H1 (cell line): ENCODE measurements at regions not wholly inside any gene's neighbourhood (a gene's known extent, or its start where the extent isn't known, plus 50 kb on each side); places are given as distances from the start of the nearest gene placed in this dataset.

ENCODE experiments used
- CTCF ChIA-PET: fragments of 300-600 bp; sonication (Branson Sonifier 250); formaldehyde crosslinking; loops from one replicate; lab custom pipeline; 2021; ENCODE audit not compliant: partially characterized antibody; lab: Charles Lee
- POLR2A ChIA-PET: fragments of 300-600 bp; sonication (Branson Sonifier 250); formaldehyde crosslinking; loops from one replicate; lab custom pipeline; 2021; ENCODE audit warnings: inconsistent platforms; ENCODE audit not compliant: partially characterized antibody; lab: Charles Lee
- DNase-seq, 2 experiments: peaks; one replicate each; pipeline versions ENCODE4 v3.0.0 to v3.0.0-alpha.2; 2010 to 2022; ENCODE audit warnings: low spot score in 2 of 2, low read depth in 1 of 2, mixed read lengths in 1 of 2
- FAIRE-seq: peaks from 2 replicates; lab custom pipeline; 2011; peaks lifted over from hg19 to GRCh38; lab: Jason Lieb, UNC
- H2AFZ ChIP-seq: 2 replicates; pipeline ENCODE4 v1.8.1; 2012; ENCODE audit warnings: low read length, inconsistent platforms
- H2AK5ac ChIP-seq: 2 replicates; pipeline ENCODE4 v1.6.1; 2013; ENCODE audit warnings: low read depth, low read length
- H2BK120ac ChIP-seq: replicated peaks from 2 replicates; pipeline ENCODE3; 2013; ENCODE audit warnings: low read depth, low read length, inconsistent platforms
- H2BK12ac ChIP-seq: 2 replicates; pipeline ENCODE4 v1.6.1; 2013; ENCODE audit warnings: low read depth, low read length
- H2BK15ac ChIP-seq: 2 replicates; pipeline ENCODE4 v1.6.1; 2013; ENCODE audit warnings: low read length
- H2BK20ac ChIP-seq: 2 replicates; pipeline ENCODE4 v1.6.1; 2013; ENCODE audit warnings: low read length
- H2BK5ac ChIP-seq: 2 replicates; pipeline ENCODE4 v1.6.1; 2013; ENCODE audit warnings: low read depth, low read length
- H3K14ac ChIP-seq: 2 replicates; pipeline ENCODE4 v1.6.1; 2013; ENCODE audit warnings: inconsistent platforms; ENCODE audit not compliant: insufficient read length
- H3K18ac ChIP-seq: 2 replicates; pipeline ENCODE4 v1.6.1; 2013; ENCODE audit warnings: low read length; ENCODE audit errors: extremely low read depth
- H3K23ac ChIP-seq: 2 replicates; pipeline ENCODE4 v1.6.1; 2013; ENCODE audit warnings: inconsistent platforms; ENCODE audit not compliant: insufficient read length
- H3K23me2 ChIP-seq: 2 replicates; pipeline ENCODE4 v1.6.1; 2013; ENCODE audit warnings: low read depth, low read length
- H3K27ac ChIP-seq: 2 replicates; pipeline ENCODE4 v1.6.1; 2011; ENCODE audit warnings: low read depth, low read length, inconsistent platforms
- H3K27me3 ChIP-seq, 4 experiments: replicated peaks in 1 of 4; 1 replicate in 1 of 4; 2 replicates in 3 of 4; pipeline versions ENCODE4 v1.6.1 to v1.8.1; 2011 to 2013; ENCODE audit warnings: low read length in 3 of 4, mild to moderate bottlenecking in 3 of 4, inconsistent platforms in 2 of 4, mixed read lengths in 2 of 4, moderate library complexity in 1 of 4; ENCODE audit not compliant: control insufficient read depth in 3 of 4, insufficient read depth in 3 of 4; ENCODE audit errors: extremely low read depth in 1 of 4
- H3K36me3 ChIP-seq, 4 experiments: 2 replicates each; pipeline versions ENCODE4 v1.6.1 to v1.8.1; 2011 to 2013; ENCODE audit warnings: mild to moderate bottlenecking in 4 of 4, low read length in 3 of 4, moderate library complexity in 2 of 4, control low read depth in 1 of 4, inconsistent platforms in 1 of 4; ENCODE audit not compliant: insufficient read depth in 4 of 4, control insufficient read depth in 2 of 4
- H3K4ac ChIP-seq: replicated peaks from 2 replicates; pipeline ENCODE3; 2013; ENCODE audit warnings: low read length, low read depth, mixed read lengths, inconsistent platforms; ENCODE audit not compliant: insufficient read length
- H3K4me1 ChIP-seq, 4 experiments: replicated peaks in 1 of 4; 1 replicate in 1 of 4; 2 replicates in 3 of 4; pipeline versions ENCODE4 v1.6.1 to v1.8.1; 2011 to 2013; ENCODE audit warnings: low read length in 3 of 4, inconsistent platforms in 2 of 4, mixed read lengths in 1 of 4; ENCODE audit not compliant: insufficient read depth in 4 of 4, control insufficient read depth in 3 of 4
- H3K4me2 ChIP-seq, 2 experiments: 2 replicates each; pipeline versions ENCODE4 v1.6.1 to v1.8.1; 2011 to 2013; ENCODE audit warnings: low read depth in 2 of 2, low read length in 2 of 2, control low read depth in 1 of 2, inconsistent platforms in 1 of 2, mild to moderate bottlenecking in 1 of 2; ENCODE audit not compliant: insufficient read depth in 1 of 2
- H3K4me3 ChIP-seq, 4 experiments: fragments of 200-600, 300-600 bp in 1 of 4; sonication (generic), shearing (Covaris generic), sonication (Bioruptor Twin) in 1 of 4; 2 replicates each; pipeline versions ENCODE4 v1.5.1 to v1.8.1; 2011 to 2016; ENCODE audit warnings: low read length in 4 of 4, low read depth in 3 of 4, control low read depth in 2 of 4, inconsistent platforms in 2 of 4, mild to moderate bottlenecking in 2 of 4, mixed read lengths in 1 of 4, moderate library complexity in 1 of 4; ENCODE audit not compliant: insufficient read depth in 2 of 4; ENCODE audit errors: extremely low read depth in 1 of 4
- H3K56ac ChIP-seq: replicated peaks from 2 replicates; pipeline ENCODE3; 2013; ENCODE audit warnings: low read depth, mild to moderate bottlenecking, mixed read lengths, low read length, inconsistent platforms; ENCODE audit not compliant: insufficient read length
- H3K79me1 ChIP-seq: 2 replicates; pipeline ENCODE4 v1.6.1; 2013; ENCODE audit warnings: low read depth, low read length, control low read depth
- H3K79me2 ChIP-seq, 2 experiments: 2 replicates each; pipeline versions ENCODE4 v1.6.1 to v1.8.1; 2012 to 2013; ENCODE audit warnings: low read length in 2 of 2, mild to moderate bottlenecking in 2 of 2, inconsistent platforms in 1 of 2; ENCODE audit not compliant: insufficient read depth in 2 of 2, control insufficient read depth in 1 of 2
- H3K9ac ChIP-seq, 4 experiments: replicated peaks in 1 of 4; 1 replicate in 1 of 4; 2 replicates in 3 of 4; pipeline versions ENCODE4 v1.6.1 to v1.8.1; 2011 to 2013; ENCODE audit warnings: low read depth in 3 of 4, low read length in 3 of 4, control low read depth in 2 of 4, mild to moderate bottlenecking in 2 of 4, moderate library complexity in 2 of 4, inconsistent platforms in 1 of 4; ENCODE audit errors: extremely low read depth in 1 of 4
- H3K9me3 ChIP-seq, 2 experiments: 2 replicates each; pipeline versions ENCODE4 v1.6.1 to v1.8.1; 2012 to 2013; ENCODE audit warnings: mild to moderate bottlenecking in 2 of 2, moderate library complexity in 2 of 2, control low read depth in 1 of 2, inconsistent platforms in 1 of 2, low read depth in 1 of 2, low read length in 1 of 2, mixed read lengths in 1 of 2; ENCODE audit not compliant: insufficient read depth in 2 of 2
- H4K20me1 ChIP-seq, 2 experiments: replicated peaks in 1 of 2; 2 replicates each; pipeline versions ENCODE3 to v1.8.1; 2011 to 2013; ENCODE audit warnings: inconsistent platforms in 2 of 2, low read length in 2 of 2, mild to moderate bottlenecking in 1 of 2; ENCODE audit not compliant: insufficient read depth in 2 of 2, control insufficient read depth in 1 of 2
- H4K5ac ChIP-seq: 2 replicates; pipeline ENCODE4 v1.6.1; 2013; ENCODE audit warnings: low read length, low read depth, mixed read lengths, inconsistent platforms; ENCODE audit not compliant: insufficient read length
- H4K8ac ChIP-seq: 2 replicates; pipeline ENCODE4 v1.8.0; 2013; ENCODE audit warnings: mild to moderate bottlenecking, moderate library complexity, low read length, inconsistent platforms; ENCODE audit not compliant: insufficient read depth; ENCODE audit errors: extremely low read depth
- H4K91ac ChIP-seq: replicated peaks from 2 replicates; pipeline ENCODE3; 2013; ENCODE audit warnings: low read length, mixed read lengths, inconsistent platforms; ENCODE audit not compliant: insufficient read length
- BCL11A ChIP-seq, 2 experiments: IDR thresholded peaks; one replicate each; pipeline ENCODE4 v1.6.1; 2011; ENCODE audit warnings: low read depth in 2 of 2, low read length in 2 of 2, mild to moderate bottlenecking in 2 of 2
- CHD2 ChIP-seq: IDR thresholded peaks from 2 replicates; pipeline ENCODE4 v1.6.1; 2012; ENCODE audit warnings: low read length, improper control_type of control experiment
- CREB1 ChIP-seq: IDR thresholded peaks from 2 replicates; pipeline ENCODE4 v1.6.1; 2012; ENCODE audit warnings: inconsistent platforms
- EGR1 ChIP-seq: IDR thresholded peaks from 2 replicates; pipeline ENCODE4 v1.6.1; 2011; ENCODE audit warnings: low read depth, low read length, borderline replicate concordance
- HDAC2 ChIP-seq, 2 experiments: fragments of 300-600 bp in 1 of 2; sonication (generic) in 1 of 2; IDR thresholded peaks; 2 replicates each; pipeline ENCODE4 v1.6.1; 2011 to 2012; ENCODE audit warnings: low read depth in 2 of 2, low read length in 2 of 2, mild to moderate bottlenecking in 2 of 2, moderate library complexity in 2 of 2, borderline replicate concordance in 1 of 2, inconsistent platforms in 1 of 2
- SAP30 ChIP-seq: fragments of 300-600 bp; sonication (generic); IDR thresholded peaks from 2 replicates; pipeline ENCODE4 v1.7.1; 2012; ENCODE audit warnings: low read length, moderate library complexity, mild to moderate bottlenecking, inconsistent platforms; ENCODE audit not compliant: insufficient read depth, insufficient replicate concordance
- TAF1 ChIP-seq: IDR thresholded peaks from 2 replicates; pipeline ENCODE4 v1.6.1; 2011; ENCODE audit warnings: mild to moderate bottlenecking, low read depth, low read length
- TAF7 ChIP-seq: optimal IDR thresholded peaks from 2 replicates; pipeline ENCODE3; 2011; ENCODE audit warnings: low read depth, mild to moderate bottlenecking, inconsistent platforms, low read length, moderate library complexity, borderline replicate concordance
- WGBS, 2 experiments: shearing (Covaris generic) in 1 of 2; methylation state at CpG; one replicate each; pipeline versions ENCODE4 v1.1.6 to v1.1.7; 2013 to 2015; ENCODE audit warnings: low lambda C conversion rate in 2 of 2, mixed read lengths in 2 of 2, inconsistent platforms in 1 of 2, low coverage in 1 of 2, missing lambda C conversion rate in 1 of 2; ENCODE audit not compliant: insufficient replicate concordance in 2 of 2, insufficient coverage in 1 of 2, insufficient read length in 1 of 2; ENCODE audit errors: extremely low coverage in 1 of 2, missing lambda C conversion rate in 1 of 2; 5-methylcytosine and 5-hydroxymethylcytosine counted together

GRCh38 chr5:137815202-137815990, 52.3 kb upstream of the MYOT start:
- DNase-seq = no peak
- H3K4ac ChIP-seq = no peak overlapping the region
- ChIA-PET CTCF (interaction anchor here (0.7 to 3.7 kb wide), 8 partner anchors 9 to 186 kb away, joined by 3 to 14 read pairs (median 4); no protein-coding TSS in a partner anchor), POLR2A (no interaction called here)
- H2BK5ac ChIP-seq = no peak overlapping the region
- no peak overlapping the region for H3K27ac ChIP-seq
- H2BK20ac ChIP-seq = no peak overlapping the region
- no peaks in the 10 kb centered on the region for H3K36me3 ChIP-seq
- H2BK120ac ChIP-seq = no peak overlapping the region
- H3K9me3 ChIP-seq = no peaks in the 10 kb centered on the region
- TF ChIP-seq EGR1 (no peak), CREB1 (no peak), CHD2 (no peak), TAF7 (no peak), BCL11A (IDR thresholded peaks at IDR 0.05; ENCODE audit: low read depth in 2 of 2, low read length in 2 of 2) (no peak), HDAC2 (IDR thresholded peaks at IDR 0.05; ENCODE audit: borderline replicate concordance in 1 of 2, low read depth in 2 of 2, low read length in 2 of 2) (no peak), SAP30 (no peak), TAF1 (no peak)
- no peak overlapping the region for H2BK15ac ChIP-seq
- H3K14ac ChIP-seq = no peak overlapping the region
- no peak overlapping the region for H2AK5ac ChIP-seq
- no peak overlapping the region for H4K91ac ChIP-seq
- H3K4me2 ChIP-seq = no peak overlapping the region
- no peak for FAIRE-seq
- no peaks in the 10 kb centered on the region for H3K4me1 ChIP-seq
- no peak overlapping the region for H3K4me3 ChIP-seq
- no peak overlapping the region for H4K5ac ChIP-seq
- H3K79me1 ChIP-seq = no peaks in the 10 kb centered on the region
- WGBS, 2 experiments = 87% methylated on average over 3 of the region's 3 CpGs; no CpG with 5 or more reads in 1 of the 2 experiments
- H4K20me1 ChIP-seq = no peaks in the 10 kb centered on the region
- no peak overlapping the region for H3K18ac ChIP-seq
- H4K8ac ChIP-seq = no peak overlapping the region
- no peak overlapping the region for H3K56ac ChIP-seq
- H3K23me2 ChIP-seq = no peaks in the 10 kb centered on the region
- no peak overlapping the region for H3K23ac ChIP-seq
- no peaks in the 10 kb centered on the region for H3K27me3 ChIP-seq
- no peaks in the 10 kb centered on the region for H3K79me2 ChIP-seq
- no peak overlapping the region for H3K9ac ChIP-seq
- H2BK12ac ChIP-seq = no peak overlapping the region
- H2AFZ ChIP-seq = no peak overlapping the region
